Uterus (tissue), 2 donors: ENCODE measurements at regions not wholly inside any gene's neighbourhood (a gene's known extent, or its start where the extent isn't known, plus 50 kb on each side); places are given as distances from the start of the nearest gene placed in this dataset.

ENCODE experiments used
- CTCF ChIP-seq, 4 experiments: fragments of 200-600 bp in 2 of 4; fragments of 450-650 bp in 2 of 4; sonication (generic) in 2 of 4; IDR thresholded peaks; one replicate each; pipeline ENCODE4 v1.5.1; 2016 to 2019; ENCODE audit warnings: antibody characterized with exemption in 4 of 4, mild to moderate bottlenecking in 2 of 4, moderate library complexity in 1 of 4
- POLR2A ChIP-seq, 2 donors: fragments of 450-650 bp; IDR thresholded peaks; one replicate each; pipeline ENCODE4 v1.6.1; 2016; ENCODE audit warnings: antibody characterized with exemption in 2 of 2, mild to moderate bottlenecking in 1 of 2, moderate library complexity in 1 of 2

GRCh38 chr6:98433325-98434056 lies 400.9 kb upstream of the POU3F2 start:
- TF ChIP-seq CTCF (IDR thresholded peaks at IDR 0.05) (no peak), POLR2A (IDR thresholded peaks at IDR 0.05) (no peak)
